Neural cell (in vitro differentiated cells): ENCODE measurements at regions not wholly inside any gene's neighbourhood (a gene's known extent, or its start where the extent isn't known, plus 50 kb on each side); places are given as distances from the start of the nearest gene placed in this dataset.

Source experiments
- H2AFZ ChIP-seq: fragments of 200-600, 300-800 bp; sonication (generic), shearing (Covaris generic); 2 replicates; pipeline ENCODE4 v1.6.0; 2014; ENCODE audit warnings: low read depth, mild to moderate bottlenecking, antibody characterized with exemption, low read length, moderate library complexity
- H3F3A ChIP-seq: fragments of 200-600 bp; shearing (Covaris generic); 2 replicates; pipeline ENCODE4 v1.6.1; 2016; ENCODE audit warnings: mild to moderate bottlenecking, moderate library complexity, mixed read lengths, antibody characterized with exemption, low read length; ENCODE audit not compliant: insufficient read depth, poor library complexity, severe bottlenecking
- H3K27ac ChIP-seq: fragments of 200-600, 300-800 bp; sonication (generic), shearing (Covaris generic); 2 replicates; pipeline ENCODE4 v1.5.1; 2014; ENCODE audit warnings: mild to moderate bottlenecking, low read length, moderate library complexity
- H3K27me3 ChIP-seq: fragments of 300-800, 200-600 bp; sonication (generic), shearing (Covaris generic); 2 replicates; pipeline ENCODE4 v1.6.0; 2014; ENCODE audit warnings: mild to moderate bottlenecking, low read depth, low read length, moderate library complexity; ENCODE audit not compliant: insufficient read depth
- H3K36me3 ChIP-seq: fragments of 300-800, 200-600 bp; sonication (generic), shearing (Covaris generic); 2 replicates; pipeline ENCODE4 v1.5.1; 2014; ENCODE audit warnings: mild to moderate bottlenecking, antibody characterized with exemption, low read length, moderate library complexity; ENCODE audit not compliant: insufficient read depth
- H3K4me2 ChIP-seq: fragments of 300-800, 200-600 bp; sonication (generic), shearing (Covaris generic); 2 replicates; pipeline ENCODE4 v1.6.0; 2014; ENCODE audit warnings: mild to moderate bottlenecking, low read length
- H3K4me3 ChIP-seq: fragments of 300-800, 200-600 bp; sonication (generic), shearing (Covaris generic); 2 replicates; pipeline ENCODE4 v1.5.1; 2014; ENCODE audit warnings: mild to moderate bottlenecking, low read length, moderate library complexity
- H3K79me2 ChIP-seq: fragments of 200-600 bp; shearing (Covaris generic); replicated peaks from 2 replicates; pipeline ENCODE4 v1.6.0; 2014; ENCODE audit warnings: mild to moderate bottlenecking, low read length, moderate library complexity; ENCODE audit not compliant: insufficient read depth
- H3K9ac ChIP-seq: fragments of 300-800, 200-600 bp; sonication (generic), shearing (Covaris generic); 2 replicates; pipeline ENCODE4 v1.6.1; 2016; ENCODE audit warnings: mild to moderate bottlenecking, low read length, mixed read lengths
- H3K9me2 ChIP-seq: fragments of 200-600 bp; shearing (Covaris generic); 2 replicates; pipeline ENCODE4 v1.6.1; 2016; ENCODE audit warnings: mild to moderate bottlenecking, low read length, mixed read lengths; ENCODE audit not compliant: insufficient read depth
- H3K9me3 ChIP-seq: fragments of 200-600, 300-800 bp; sonication (generic), shearing (Covaris generic); 2 replicates; pipeline ENCODE4 v1.6.1; 2016; ENCODE audit warnings: mild to moderate bottlenecking, mixed run types, low read length, moderate library complexity, mixed read lengths
- H4K20me1 ChIP-seq: fragments of 200-600 bp; shearing (Covaris generic); 2 replicates; pipeline ENCODE4 v1.6.1; 2016; ENCODE audit warnings: mild to moderate bottlenecking, mixed run types; ENCODE audit not compliant: insufficient read depth
- EP300 ChIP-seq: fragments of 450-650 bp; conservative IDR thresholded peaks from 2 replicates; pipeline ENCODE4 v1.6.1; 2014; ENCODE audit warnings: antibody characterized with exemption, mild to moderate bottlenecking, moderate library complexity; ENCODE audit not compliant: poor library complexity, severe bottlenecking
- EZH2 ChIP-seq: fragments of 200-600, 300-800 bp; shearing (Covaris generic), sonication (generic); IDR thresholded peaks from 2 replicates; pipeline ENCODE4 v1.6.1; 2014; ENCODE audit warnings: antibody characterized with exemption, low read length, borderline replicate concordance, mild to moderate bottlenecking; ENCODE audit not compliant: insufficient read depth, poor library complexity, severe bottlenecking
- MXI1 ChIP-seq: fragments of 450-650 bp; conservative IDR thresholded peaks from 2 replicates; pipeline ENCODE4 v1.6.1; 2014; ENCODE audit warnings: antibody characterized with exemption, mild to moderate bottlenecking; ENCODE audit not compliant: poor library complexity, severe bottlenecking
- POLR2AphosphoS5 ChIP-seq: IDR thresholded peaks from 2 replicates; pipeline ENCODE4 v1.6.1; 2012
- RAD21 ChIP-seq: fragments of 450-650 bp; conservative IDR thresholded peaks from 2 replicates; pipeline ENCODE4 v1.6.1; 2014; ENCODE audit warnings: antibody characterized with exemption, mild to moderate bottlenecking, moderate library complexity
- REST ChIP-seq: IDR thresholded peaks from 2 replicates; pipeline ENCODE4 v1.6.1; 2012; ENCODE audit warnings: borderline replicate concordance
- SMC3 ChIP-seq: fragments of 450-650 bp; conservative IDR thresholded peaks from 2 replicates; pipeline ENCODE4 v1.6.1; 2014; ENCODE audit warnings: antibody characterized with exemption, mild to moderate bottlenecking, moderate library complexity; ENCODE audit not compliant: poor library complexity
- TAF1 ChIP-seq: IDR thresholded peaks from 2 replicates; pipeline ENCODE4 v1.6.1; 2012; ENCODE audit warnings: low read depth
- TF ChIP-seq, protein P1 (sequence below): fragments of 450-650 bp; IDR thresholded peaks from 2 replicates; pipeline ENCODE4 v1.5.1; 2014; ENCODE audit warnings: antibody characterized with exemption, mild to moderate bottlenecking, moderate library complexity; ENCODE audit not compliant: poor library complexity, severe bottlenecking

- TF ChIP-seq REST: no peak
- TF ChIP-seq EP300: no peak
- TF ChIP-seq RAD21: no peak
- no peak for TF ChIP-seq MXI1
- TF ChIP-seq SMC3: no peak
- TF ChIP-seq, protein P1, sequence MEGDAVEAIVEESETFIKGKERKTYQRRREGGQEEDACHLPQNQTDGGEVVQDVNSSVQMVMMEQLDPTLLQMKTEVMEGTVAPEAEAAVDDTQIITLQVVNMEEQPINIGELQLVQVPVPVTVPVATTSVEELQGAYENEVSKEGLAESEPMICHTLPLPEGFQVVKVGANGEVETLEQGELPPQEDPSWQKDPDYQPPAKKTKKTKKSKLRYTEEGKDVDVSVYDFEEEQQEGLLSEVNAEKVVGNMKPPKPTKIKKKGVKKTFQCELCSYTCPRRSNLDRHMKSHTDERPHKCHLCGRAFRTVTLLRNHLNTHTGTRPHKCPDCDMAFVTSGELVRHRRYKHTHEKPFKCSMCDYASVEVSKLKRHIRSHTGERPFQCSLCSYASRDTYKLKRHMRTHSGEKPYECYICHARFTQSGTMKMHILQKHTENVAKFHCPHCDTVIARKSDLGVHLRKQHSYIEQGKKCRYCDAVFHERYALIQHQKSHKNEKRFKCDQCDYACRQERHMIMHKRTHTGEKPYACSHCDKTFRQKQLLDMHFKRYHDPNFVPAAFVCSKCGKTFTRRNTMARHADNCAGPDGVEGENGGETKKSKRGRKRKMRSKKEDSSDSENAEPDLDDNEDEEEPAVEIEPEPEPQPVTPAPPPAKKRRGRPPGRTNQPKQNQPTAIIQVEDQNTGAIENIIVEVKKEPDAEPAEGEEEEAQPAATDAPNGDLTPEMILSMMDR: no peak
- no peak for TF ChIP-seq POLR2AphosphoS5
- TF ChIP-seq TAF1: no peak
- no peak for TF ChIP-seq EZH2
- H3K9me2 ChIP-seq: no peaks in the 10 kb centered on the region
- no peaks in the 10 kb centered on the region for H3K36me3 ChIP-seq
- H3K9me3 ChIP-seq: no peaks in the 10 kb centered on the region
- H3K79me2 ChIP-seq: no peaks in the 10 kb centered on the region
- no peaks in the 10 kb centered on the region for H4K20me1 ChIP-seq
- no peaks in the 10 kb centered on the region for H3F3A ChIP-seq
- H3K27ac ChIP-seq: no peak overlapping the region
- no peaks in the 10 kb centered on the region for H3K27me3 ChIP-seq
- no peak overlapping the region for H2AFZ ChIP-seq
- H3K4me2 ChIP-seq: no peak overlapping the region
- H3K9ac ChIP-seq: no peak overlapping the region
- no peak overlapping the region for H3K4me3 ChIP-seq
These were observed 183.8 kb downstream of the SMAD2 start for GRCh38 chr18:47746615-47747014.

GRCh38 chr18:47745227-47745626 lies 185.2 kb downstream of the SMAD2 start:
- Histone ChIP-seq H3K27ac (no peak overlapping the region), H3F3A (no peaks in the 10 kb centered on the region), H3K79me2 (no peaks in the 10 kb centered on the region), H3K9me3 (no peaks in the 10 kb centered on the region), H3K36me3 (no peaks in the 10 kb centered on the region), H3K4me3 (no peak overlapping the region), H3K9ac (no peak overlapping the region), H2AFZ (no peak overlapping the region), H4K20me1 (no peaks in the 10 kb centered on the region), H3K27me3 (no peaks in the 10 kb centered on the region), H3K9me2 (no peaks in the 10 kb centered on the region), H3K4me2 (no peak overlapping the region)
- no peak for TF ChIP-seq REST
- TF ChIP-seq EP300: no peak
- TF ChIP-seq POLR2AphosphoS5: no peak
- TF ChIP-seq SMC3: no peak
- TF ChIP-seq, protein P1: no peak
- TF ChIP-seq TAF1: no peak
- TF ChIP-seq MXI1: no peak
- TF ChIP-seq EZH2: no peak
- no peak for TF ChIP-seq RAD21
